HepG2 (cell line): ENCODE measurements at regions not wholly inside any gene's neighbourhood (a gene's known extent, or its start where the extent isn't known, plus 50 kb on each side); places are given as distances from the start of the nearest gene placed in this dataset.

Experiments used
- ATAC-seq: fragments of 200-7000 bp; cut with Tn5 transposase; 3 replicates; pipeline ENCODE4 v1.9.1; 2020; ENCODE audit warnings: mild to moderate bottlenecking, moderate library complexity
- BruUV-seq: library from RNA; stranded (reverse); fragments of 400-500 nt; replicated peaks from 2 replicates; lab custom pipeline; 2021; lab: Mats Ljungman, UMichigan
- CTCF ChIA-PET: fragments of 300-600 bp; formaldehyde crosslinking; extraction: SDS; loops from one replicate; lab custom pipeline; 2021; ENCODE audit warnings: low total read pairs, inconsistent platforms, low intra/inter-chr PET ratio; lab: Yijun Ruan, JAX
- POLR2A ChIA-PET: fragments of 350-600 bp; sonication (Branson Sonifier 250); formaldehyde crosslinking; loops from one replicate; lab custom pipeline; 2020; ENCODE audit warnings: antibody characterized with exemption, inconsistent platforms; lab: Yijun Ruan, JAX
- DNase-seq: peaks from one replicate; pipeline ENCODE4 v3.0.0-alpha.2; 2015; ENCODE audit warnings: low spot score
- FAIRE-seq: peaks from 3 replicates; lab custom pipeline; 2011; peaks lifted over from hg19 to GRCh38; lab: Jason Lieb, UNC
- H2AFZ ChIP-seq: one replicate; pipeline ENCODE4 v1.6.1; 2011; ENCODE audit warnings: low read length, inconsistent platforms
- H3K27ac ChIP-seq: fragments of 300-600 bp; 3 replicates; pipeline ENCODE4 v1.8.0; 2011; ENCODE audit warnings: mixed run types, mild to moderate bottlenecking, mixed read lengths, low read length, inconsistent platforms; ENCODE audit not compliant: insufficient read depth; ENCODE audit errors: extremely low read length
- H3K27me3 ChIP-seq, 2 experiments: fragments of 200-600 bp in 1 of 2; 2 replicates in 1 of 2; 3 replicates in 1 of 2; pipeline versions ENCODE4 v1.6.0 to v1.8.0; 2011; ENCODE audit warnings: low read length in 2 of 2, mild to moderate bottlenecking in 2 of 2, moderate library complexity in 2 of 2, inconsistent platforms in 1 of 2; ENCODE audit not compliant: insufficient read depth in 2 of 2, control insufficient read depth in 1 of 2
- H3K36me3 ChIP-seq, 2 experiments: fragments of 200-600 bp in 1 of 2; replicated peaks in 1 of 2; 2 replicates in 1 of 2; 3 replicates in 1 of 2; pipeline versions ENCODE4 v1.5.1 to v1.8.0; 2011; ENCODE audit warnings: low read length in 2 of 2, inconsistent platforms in 1 of 2; ENCODE audit not compliant: insufficient read depth in 2 of 2, control insufficient read depth in 1 of 2
- H3K4me1 ChIP-seq: 2 replicates; pipeline ENCODE4 v1.5.1; 2012; ENCODE audit warnings: low read length, inconsistent platforms; ENCODE audit not compliant: insufficient read depth
- H3K4me2 ChIP-seq: 2 replicates; pipeline ENCODE4 v1.6.0; 2011; ENCODE audit warnings: low read depth, low read length, inconsistent platforms
- H3K4me3 ChIP-seq, 3 experiments: fragments of 200-600 bp in 1 of 3; sonication (generic), shearing (Covaris generic) in 1 of 3; replicated peaks in 1 of 3; 2 replicates each; pipeline ENCODE4 v1.5.1; 2011 to 2016; ENCODE audit warnings: low read length in 3 of 3, inconsistent platforms in 2 of 3, low read depth in 2 of 3, mild to moderate bottlenecking in 2 of 3, control low read depth in 1 of 3, mixed read lengths in 1 of 3; ENCODE audit not compliant: insufficient read depth in 1 of 3
- H3K79me2 ChIP-seq: one replicate; pipeline ENCODE4 v1.6.1; 2011; ENCODE audit warnings: low read length, inconsistent platforms; ENCODE audit not compliant: insufficient read depth
- H3K9ac ChIP-seq: 2 replicates; pipeline ENCODE4 v1.6.0; 2011; ENCODE audit warnings: mild to moderate bottlenecking, low read depth, low read length, inconsistent platforms; ENCODE audit not compliant: insufficient read depth
- H3K9me3 ChIP-seq: 2 replicates; pipeline ENCODE4 v1.5.1; 2012; ENCODE audit warnings: mild to moderate bottlenecking, low read length
- H4K20me1 ChIP-seq: 2 replicates; pipeline ENCODE4 v1.6.0; 2011; ENCODE audit warnings: inconsistent platforms, mild to moderate bottlenecking, low read length, moderate library complexity; ENCODE audit not compliant: insufficient read depth
- BRF2 ChIP-seq: sonication (generic); formaldehyde crosslinking; IDR thresholded peaks from 2 replicates; pipeline ENCODE4 v1.8.1; 2022; ENCODE audit warnings: mild to moderate bottlenecking, missing genetic modification reagents
- CENPT ChIP-seq: sonication (generic); formaldehyde crosslinking; IDR thresholded peaks from 2 replicates; pipeline ENCODE4 v1.8.0; 2022; ENCODE audit warnings: low read depth, mild to moderate bottlenecking, moderate library complexity, missing genetic modification reagents
- FOXA3 ChIP-seq: IDR thresholded peaks from 2 replicates; pipeline ENCODE4 v1.6.1; 2016; ENCODE audit warnings: missing genetic modification reagents, missing compliant biosample characterization
- FOXM1 ChIP-seq: sonication (generic); formaldehyde crosslinking; IDR thresholded peaks from 2 replicates; pipeline ENCODE4 v1.5.0; 2020; ENCODE audit warnings: missing genetic modification reagents
- IKZF1 ChIP-seq: fragments of 450-650 bp; IDR thresholded peaks from 2 replicates; pipeline ENCODE4 v1.7.1; 2016
- NCOA5 ChIP-seq: sonication (generic); formaldehyde crosslinking; IDR thresholded peaks from 2 replicates; pipeline ENCODE4 v1.4.0; 2020; ENCODE audit warnings: missing genetic modification reagents
- NFATC3 ChIP-seq: sonication (generic); formaldehyde crosslinking; IDR thresholded peaks from 2 replicates; pipeline ENCODE4 v1.5.1; 2020; ENCODE audit warnings: mild to moderate bottlenecking, missing genetic modification reagents
- PHB2 ChIP-seq: fragments of 450-650 bp; IDR thresholded peaks from 2 replicates; pipeline ENCODE4 v1.6.1; 2018; ENCODE audit not compliant: partially characterized antibody
- RELA ChIP-seq: sonication (generic); formaldehyde crosslinking; IDR thresholded peaks from 2 replicates; pipeline ENCODE4 v1.4.0; 2020; ENCODE audit warnings: missing genetic modification reagents
- SNAPC2 ChIP-seq: sonication (generic); formaldehyde crosslinking; IDR thresholded peaks from 2 replicates; pipeline ENCODE4 v1.8.1; 2022; ENCODE audit warnings: mild to moderate bottlenecking, missing genetic modification reagents
- ZNF121 ChIP-seq: sonication (generic); formaldehyde crosslinking; IDR thresholded peaks from 2 replicates; pipeline ENCODE4 v1.5.0; 2020; ENCODE audit warnings: mild to moderate bottlenecking, missing genetic modification reagents
- ZNF382 ChIP-seq: sonication (generic); formaldehyde crosslinking; IDR thresholded peaks from 2 replicates; pipeline ENCODE4 v1.5.0; 2020; ENCODE audit warnings: missing genetic modification reagents, mild to moderate bottlenecking, borderline replicate concordance
- ZNF496 ChIP-seq: sonication (generic); formaldehyde crosslinking; IDR thresholded peaks from 2 replicates; pipeline ENCODE4 v1.8.1; 2023; ENCODE audit warnings: mild to moderate bottlenecking, moderate library complexity, missing genetic modification reagents; ENCODE audit not compliant: insufficient replicate concordance
- ZNF589 ChIP-seq: sonication (generic); formaldehyde crosslinking; conservative IDR thresholded peaks from 2 replicates; pipeline ENCODE4 v1.8.0; 2022; ENCODE audit warnings: mild to moderate bottlenecking, moderate library complexity, missing genetic modification reagents
- ZZZ3 ChIP-seq: sonication (generic); formaldehyde crosslinking; IDR thresholded peaks from 2 replicates; pipeline ENCODE4 v1.4.0; 2020; ENCODE audit warnings: missing genetic modification reagents, mild to moderate bottlenecking, borderline replicate concordance
- WGBS: methylation state at CpG from one replicate; pipeline ENCODE4 v1.1.6; 2017; ENCODE audit warnings: low lambda C conversion rate; 5-methylcytosine and 5-hydroxymethylcytosine counted together
- in situ Hi-C: cut with HindIII; loops from 2 replicates; pipeline ENCODE4 v1.10.0; 2017; ENCODE audit warnings: low pct_unique_long_range_greater_than_20kb; ENCODE audit not compliant: extremely low pct_ligation_motif_present
- intact Hi-C: fragments of 100-400 bp; cut with micrococcal nuclease; formaldehyde crosslinking; loops from one replicate; pipeline ENCODE4 v1.10.0; 2022; ENCODE audit not compliant: unreplicated experiment

GRCh38 chr5:57947181-57947580 is 464.6 kb upstream of the ACTBL2 start:
- H4K20me1 ChIP-seq: no peaks in the 10 kb centered on the region
- no peak for ATAC-seq
- FAIRE-seq: no peak
- H3K4me3 ChIP-seq: no peak overlapping the region
- no peak overlapping the region for H3K4me2 ChIP-seq
- H3K27me3 ChIP-seq: no peaks in the 10 kb centered on the region
- under 1% methylated on average over 5 of the region's 5 CpGs for WGBS
- in situ Hi-C loops: no loop called here
- H2AFZ ChIP-seq: no peak overlapping the region
- no peaks in the 10 kb centered on the region for H3K4me1 ChIP-seq
- intact Hi-C loops: no loop called here
- BruUV-seq: no TSS peak
- no peaks in the 10 kb centered on the region for H3K79me2 ChIP-seq
- POLR2A ChIA-PET: no interaction called here
- H3K36me3 ChIP-seq: no peaks in the 10 kb centered on the region
- no peak for DNase-seq
- no peaks in the 10 kb centered on the region for H3K9me3 ChIP-seq
- TF ChIP-seq ZNF382 (CRISPR knock-in tag) (no peak), PHB2 (no peak), NFATC3 (no peak), FOXA3 (no peak), RELA (no peak), SNAPC2 (CRISPR knock-in tag) (no peak), ZNF589 (CRISPR knock-in tag) (no peak), ZNF121 (CRISPR knock-in tag) (no peak), IKZF1 (no peak), CENPT (CRISPR knock-in tag) (no peak), BRF2 (CRISPR knock-in tag) (no peak), ZZZ3 (CRISPR knock-in tag) (no peak), ZNF496 (no peak), NCOA5 (CRISPR knock-in tag) (no peak), FOXM1 (CRISPR knock-in tag) (no peak)
- TF ChIP-seq, all 625 proteins: peak for 0
- no peak overlapping the region for H3K27ac ChIP-seq
- CTCF ChIA-PET: no interaction called here
- H3K9ac ChIP-seq: no peak overlapping the region
